GM12878 (cell line): ENCODE measurements at regions not wholly inside any gene's neighbourhood (a gene's known extent, or its start where the extent isn't known, plus 50 kb on each side); places are given as distances from the start of the nearest gene placed in this dataset.

Source experiments
- ATAC-seq: fragments of 200-7000 bp; cut with Tn5 transposase; 3 replicates; pipeline ENCODE4 v1.9.1; 2020; ENCODE audit warnings: mild to moderate bottlenecking, moderate library complexity
- BruUV-seq: library from RNA; stranded (reverse); fragments of 400-500 nt; replicated peaks from 2 replicates; lab custom pipeline; 2021; lab: Mats Ljungman, UMichigan
- CTCF ChIA-PET: fragments of 300-600 bp; sonication (Branson Sonifier 250); formaldehyde crosslinking; extraction: SDS; loops from one replicate; lab custom pipeline; 2021; ENCODE audit warnings: inconsistent platforms; lab: Yijun Ruan, JAX
- POLR2A ChIA-PET: fragments of 350-600 bp; formaldehyde crosslinking; extraction: SDS; loops from one replicate; lab custom pipeline; 2021; ENCODE audit warnings: inconsistent platforms; lab: Charles Lee
- RAD21 ChIA-PET: fragments of 300-600 bp; sonication (Branson Sonifier 250); formaldehyde crosslinking; loops from one replicate; lab custom pipeline; 2023; ENCODE audit warnings: antibody characterized with exemption; ENCODE audit not compliant: unreplicated experiment; lab: Charles Lee
- SMC1A ChIA-PET: fragments of 300-600 bp; sonication (Branson Sonifier 250); formaldehyde crosslinking; loops from one replicate; lab custom pipeline; 2023; ENCODE audit not compliant: unreplicated experiment, uncharacterized antibody; lab: Charles Lee
- DNase-seq: peaks from one replicate; pipeline ENCODE4 v3.0.0-alpha.2; 2011; ENCODE audit warnings: low read depth, low spot score
- FAIRE-seq: peaks from 3 replicates; lab custom pipeline; 2011; peaks lifted over from hg19 to GRCh38; lab: Jason Lieb, UNC
- H2AFZ ChIP-seq: 2 replicates; pipeline ENCODE4 v1.6.0; 2011; ENCODE audit warnings: low read depth, low read length, control low read depth; ENCODE audit not compliant: control insufficient read depth
- H3K27ac ChIP-seq: 2 replicates; pipeline ENCODE4 v1.5.1; 2011; ENCODE audit warnings: control low read depth; ENCODE audit not compliant: control insufficient read depth, insufficient read depth
- H3K27me3 ChIP-seq, 2 experiments: replicated peaks in 1 of 2; 2 replicates each; pipeline versions ENCODE4 v1.6.0 to v1.6.1; 2011; ENCODE audit warnings: low read length in 1 of 2; ENCODE audit not compliant: control insufficient read depth in 2 of 2, insufficient read depth in 2 of 2
- H3K36me3 ChIP-seq, 2 experiments: 2 replicates each; pipeline ENCODE4 v1.5.1; 2011; ENCODE audit warnings: low read length in 1 of 2; ENCODE audit not compliant: control insufficient read depth in 2 of 2, insufficient read depth in 2 of 2
- H3K4me1 ChIP-seq: 2 replicates; pipeline ENCODE4 v1.6.1; 2011; ENCODE audit warnings: mild to moderate bottlenecking, low read length, moderate library complexity, mixed read lengths; ENCODE audit not compliant: control insufficient read depth, insufficient read depth
- H3K4me2 ChIP-seq: 2 replicates; pipeline ENCODE4 v1.6.0; 2011; ENCODE audit warnings: control low read depth; ENCODE audit not compliant: control insufficient read depth, insufficient read depth
- H3K4me3 ChIP-seq: fragments of 200-600 bp; sonication (generic); 2 replicates; pipeline ENCODE4 v1.5.1; 2016
- H3K79me2 ChIP-seq: 2 replicates; pipeline ENCODE4 v1.6.0; 2011; ENCODE audit warnings: low read length; ENCODE audit not compliant: control insufficient read depth, insufficient read depth
- H3K9ac ChIP-seq: 2 replicates; pipeline ENCODE4 v1.8.0; 2011; ENCODE audit warnings: low read length, control low read depth, mixed read lengths; ENCODE audit not compliant: control insufficient read depth, insufficient read depth
- H3K9me3 ChIP-seq: replicated peaks from 3 replicates; pipeline ENCODE4 v1.5.1; 2011; ENCODE audit warnings: mild to moderate bottlenecking, low read length; ENCODE audit not compliant: control insufficient read depth, insufficient read depth
- H4K20me1 ChIP-seq: 2 replicates; pipeline ENCODE4 v1.6.0; 2011; ENCODE audit not compliant: control insufficient read depth, insufficient read depth
- BCL11A ChIP-seq: IDR thresholded peaks from 2 replicates; pipeline ENCODE4 v1.6.1; 2011; ENCODE audit warnings: low read depth, low read length
- KDM1A ChIP-seq: fragments of 200-600 bp; sonication (generic); IDR thresholded peaks from 2 replicates; pipeline ENCODE4 v1.6.1; 2016; ENCODE audit warnings: borderline replicate concordance
- NR2C1 ChIP-seq: fragments of 450-650 bp; IDR thresholded peaks from 2 replicates; pipeline ENCODE4 v1.6.1; 2017; ENCODE audit warnings: antibody characterized with exemption, mild to moderate bottlenecking, moderate library complexity
- ZBTB40 ChIP-seq: fragments of 450-650 bp; IDR thresholded peaks from 2 replicates; pipeline ENCODE4 v1.6.1; 2016; ENCODE audit warnings: mild to moderate bottlenecking, moderate library complexity, borderline replicate concordance
- ZNF217 ChIP-seq: fragments of 450-650 bp; IDR thresholded peaks from 2 replicates; pipeline ENCODE4 v1.6.1; 2017; ENCODE audit warnings: antibody characterized with exemption, mild to moderate bottlenecking
- WGBS: methylation state at CpG from one replicate; pipeline ENCODE4 v1.1.6; 2016; ENCODE audit warnings: low lambda C conversion rate; ENCODE audit not compliant: insufficient replicate concordance, insufficient coverage; ENCODE audit errors: missing lambda C conversion rate; 5-methylcytosine and 5-hydroxymethylcytosine counted together
- in situ Hi-C: fragments of 300-500 bp; cut with MboI; formaldehyde crosslinking; loops from 9 replicates; pipeline ENCODE4 v1.14.3; 2018; ENCODE audit warnings: mixed read lengths
- intact Hi-C: fragments of 100-400 bp; cut with micrococcal nuclease; formaldehyde crosslinking; loops from one replicate; pipeline ENCODE4 v1.14.2; 2022; ENCODE audit not compliant: unreplicated experiment
- TF ChIP-seq, protein P1 (sequence below): fragments of 450-650 bp; IDR thresholded peaks from 2 replicates; pipeline ENCODE4 v1.6.1; 2017; ENCODE audit warnings: mild to moderate bottlenecking

GRCh38 chr18:24811950-24812681 lies 351.7 kb downstream of the HRH4 start:
- FAIRE-seq (no peak), ATAC-seq (no peak), DNase-seq (no peak)
- Histone ChIP-seq H3K27me3 (no peaks in the 10 kb centered on the region; a peak in 1 of 4 replicates), H4K20me1 (no peaks in the 10 kb centered on the region), H3K4me3 (no peak overlapping the region), H3K9me3 (no peaks in the 10 kb centered on the region), H3K36me3 (no peaks in the 10 kb centered on the region), H3K27ac (no peak overlapping the region), H3K4me1 (no peaks in the 10 kb centered on the region), H3K4me2 (no peak overlapping the region), H3K79me2 (no peaks in the 10 kb centered on the region), H2AFZ (no peak overlapping the region), H3K9ac (no peak overlapping the region)
- RAD21 ChIA-PET = no interaction called here
- POLR2A ChIA-PET = no interaction called here
- in situ Hi-C loops (no loop called here), intact Hi-C loops (no loop called here)
- CTCF ChIA-PET = no interaction called here
- BruUV-seq = no TSS peak
- 31% methylated on average over 11 of the region's 11 CpGs for WGBS
- no peak for TF ChIP-seq NR2C1
- TF ChIP-seq ZNF217 = no peak
- TF ChIP-seq, protein P1, sequence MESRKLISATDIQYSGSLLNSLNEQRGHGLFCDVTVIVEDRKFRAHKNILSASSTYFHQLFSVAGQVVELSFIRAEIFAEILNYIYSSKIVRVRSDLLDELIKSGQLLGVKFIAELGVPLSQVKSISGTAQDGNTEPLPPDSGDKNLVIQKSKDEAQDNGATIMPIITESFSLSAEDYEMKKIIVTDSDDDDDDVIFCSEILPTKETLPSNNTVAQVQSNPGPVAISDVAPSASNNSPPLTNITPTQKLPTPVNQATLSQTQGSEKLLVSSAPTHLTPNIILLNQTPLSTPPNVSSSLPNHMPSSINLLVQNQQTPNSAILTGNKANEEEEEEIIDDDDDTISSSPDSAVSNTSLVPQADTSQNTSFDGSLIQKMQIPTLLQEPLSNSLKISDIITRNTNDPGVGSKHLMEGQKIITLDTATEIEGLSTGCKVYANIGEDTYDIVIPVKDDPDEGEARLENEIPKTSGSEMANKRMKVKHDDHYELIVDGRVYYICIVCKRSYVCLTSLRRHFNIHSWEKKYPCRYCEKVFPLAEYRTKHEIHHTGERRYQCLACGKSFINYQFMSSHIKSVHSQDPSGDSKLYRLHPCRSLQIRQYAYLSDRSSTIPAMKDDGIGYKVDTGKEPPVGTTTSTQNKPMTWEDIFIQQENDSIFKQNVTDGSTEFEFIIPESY = no peak
- TF ChIP-seq BCL11A = no peak
- no peak for TF ChIP-seq KDM1A
- no peak for TF ChIP-seq ZBTB40
- SMC1A ChIA-PET = no interaction called here
